ENCODE measurements at regions not wholly inside any gene's neighbourhood (a gene's known extent, or its start where the extent isn't known, plus 50 kb on each side); places are given as distances from the start of the nearest gene placed in this dataset.

GRCh38 chr1:173427146-173428054 lies 49.7 kb upstream of the PRDX6 start:
- Histone ChIP-seq H3K36me3 (ENCODE audit: control insufficient read depth, insufficient read depth, low read length) (no peaks in the 10 kb centered on the region), H3K9ac (ENCODE audit: insufficient read depth, low read length) (no peak overlapping the region), H2AFZ (ENCODE audit: low read length) (no peak overlapping the region), H3K4me3 (replicated peaks in 1 of 4; ENCODE audit: control extremely low read depth in 1 of 4, insufficient read depth in 1 of 4, low read depth in 3 of 4, low read length in 4 of 4) (no peak overlapping the region), H4K20me1 (ENCODE audit: control insufficient read depth, extremely low read depth, insufficient read depth, low read length) (no peaks in the 10 kb centered on the region), H3K9me3 (ENCODE audit: control insufficient read depth, insufficient read depth, low read depth, low read length) (no peaks in the 10 kb centered on the region), H3K4me1 (ENCODE audit: control insufficient read depth, extremely low read depth, insufficient read depth, low read length) (peaks cover 11% of the 10 kb centered on the region), H3K27ac (ENCODE audit: insufficient read depth, low read length) (no peak overlapping the region), H3K4me2 (ENCODE audit: extremely low read depth, insufficient read depth, low read length) (no peak overlapping the region), H3K27me3 (ENCODE audit: control insufficient read depth, insufficient read depth, low read length) (no peaks in the 10 kb centered on the region), H3K79me2 (ENCODE audit: control insufficient read depth, insufficient read depth, low read length) (no peaks in the 10 kb centered on the region)
- no peak for TF ChIP-seq EZH2 (IDR thresholded peaks at IDR 0.05; ENCODE audit: low read length, missing control alignments)
- TF ChIP-seq CTCF (conservative IDR thresholded peaks at IDR 0.05 in 1 of 2, IDR thresholded peaks at IDR 0.05 in 1 of 2; ENCODE audit: low read depth in 1 of 2, low read length in 2 of 2): no peak
- DNase-seq (ENCODE audit: low read depth in 2 of 2): no peak

Measured in fibroblast of lung (primary cell).